ENCODE measurements at regions not wholly inside any gene's neighbourhood (a gene's known extent, or its start where the extent isn't known, plus 50 kb on each side); places are given as distances from the start of the nearest gene placed in this dataset.
A peak's percentile ranks its signal among the peaks of the same experiment; 100 is the strongest.

DNA sequence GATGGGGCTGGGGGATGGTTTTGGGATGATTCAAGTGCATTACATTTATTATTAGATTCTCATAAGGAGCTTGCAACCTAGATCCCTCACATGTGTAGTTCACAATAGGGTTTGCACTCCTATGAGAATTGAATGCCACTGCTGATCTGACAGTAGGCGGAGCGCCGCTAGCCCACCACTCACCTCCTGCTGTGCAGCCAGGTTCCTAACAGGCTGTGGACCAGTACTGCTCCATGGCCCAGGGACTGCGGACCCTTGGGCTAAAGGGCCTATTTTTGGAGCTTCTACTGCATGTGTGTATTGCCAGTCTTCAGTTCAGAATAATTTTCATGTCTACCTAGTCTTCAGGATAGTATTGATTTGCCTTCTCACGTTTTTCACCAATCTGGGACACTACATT lies 165.3 kb upstream of the TWIST2 start:
- H3K4me3 ChIP-seq (replicated peaks; ENCODE audit: low read depth, low read length) = no peak overlapping the region
- no peak for DNase-seq (ENCODE audit: extremely low read depth, low read depth)
- TF ChIP-seq, protein P1, sequence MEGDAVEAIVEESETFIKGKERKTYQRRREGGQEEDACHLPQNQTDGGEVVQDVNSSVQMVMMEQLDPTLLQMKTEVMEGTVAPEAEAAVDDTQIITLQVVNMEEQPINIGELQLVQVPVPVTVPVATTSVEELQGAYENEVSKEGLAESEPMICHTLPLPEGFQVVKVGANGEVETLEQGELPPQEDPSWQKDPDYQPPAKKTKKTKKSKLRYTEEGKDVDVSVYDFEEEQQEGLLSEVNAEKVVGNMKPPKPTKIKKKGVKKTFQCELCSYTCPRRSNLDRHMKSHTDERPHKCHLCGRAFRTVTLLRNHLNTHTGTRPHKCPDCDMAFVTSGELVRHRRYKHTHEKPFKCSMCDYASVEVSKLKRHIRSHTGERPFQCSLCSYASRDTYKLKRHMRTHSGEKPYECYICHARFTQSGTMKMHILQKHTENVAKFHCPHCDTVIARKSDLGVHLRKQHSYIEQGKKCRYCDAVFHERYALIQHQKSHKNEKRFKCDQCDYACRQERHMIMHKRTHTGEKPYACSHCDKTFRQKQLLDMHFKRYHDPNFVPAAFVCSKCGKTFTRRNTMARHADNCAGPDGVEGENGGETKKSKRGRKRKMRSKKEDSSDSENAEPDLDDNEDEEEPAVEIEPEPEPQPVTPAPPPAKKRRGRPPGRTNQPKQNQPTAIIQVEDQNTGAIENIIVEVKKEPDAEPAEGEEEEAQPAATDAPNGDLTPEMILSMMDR (IDR thresholded peaks at IDR 0.05; ENCODE audit: low read depth, low read length, missing control alignments) = no peak

GRCh38 chr2:238684362-238685326 lies 163.2 kb upstream of the TWIST2 start:
- DNase-seq (ENCODE audit: extremely low read depth, low read depth) = peak; percentile 99
- TF ChIP-seq, protein P1 (IDR thresholded peaks at IDR 0.05; ENCODE audit: low read depth, low read length, missing control alignments) = no peak
- no peak overlapping the region for H3K4me3 ChIP-seq (replicated peaks; ENCODE audit: low read depth, low read length)

GRCh38 chr2:238685327-238685709 lies 162.6 kb upstream of the TWIST2 start:
- DNase-seq (ENCODE audit: extremely low read depth, low read depth) = no peak
- H3K4me3 ChIP-seq (replicated peaks; ENCODE audit: low read depth, low read length) = no peak overlapping the region
- TF ChIP-seq, protein P1 (IDR thresholded peaks at IDR 0.05; ENCODE audit: low read depth, low read length, missing control alignments) = no peak

GRCh38 chr2:238685713-238686112 lies 162.2 kb upstream of the TWIST2 start:
- H3K4me3 ChIP-seq (replicated peaks; ENCODE audit: low read depth, low read length) = no peak overlapping the region
- TF ChIP-seq, protein P1 (IDR thresholded peaks at IDR 0.05; ENCODE audit: low read depth, low read length, missing control alignments) = peak; percentile 31
- DNase-seq (ENCODE audit: extremely low read depth, low read depth) = no peak

- TF ChIP-seq, protein P1 (IDR thresholded peaks at IDR 0.05; ENCODE audit: low read depth, low read length, missing control alignments) = no peak
- DNase-seq (ENCODE audit: extremely low read depth, low read depth) = no peak
Observed at GRCh38 chr2:238686223-238686622, 161.7 kb upstream of the TWIST2 start.

GRCh38 chr2:238688193-238689153 lies 159.4 kb upstream of the TWIST2 start:
- TF ChIP-seq, protein P1 (IDR thresholded peaks at IDR 0.05; ENCODE audit: low read depth, low read length, missing control alignments) = no peak
- DNase-seq (ENCODE audit: extremely low read depth, low read depth) = no peak
- no peak overlapping the region for H3K4me3 ChIP-seq (replicated peaks; ENCODE audit: low read depth, low read length)

More at GRCh38 chr2:238686223-238686622, 161.7 kb upstream of the TWIST2 start:
- H3K4me3 ChIP-seq (replicated peaks; ENCODE audit: low read depth, low read length) = no peak overlapping the region

Data from HFF-Myc (cell line).